ENCODE measurements at regions not wholly inside any gene's neighbourhood (a gene's known extent, or its start where the extent isn't known, plus 50 kb on each side); places are given as distances from the start of the nearest gene placed in this dataset.

DNA sequence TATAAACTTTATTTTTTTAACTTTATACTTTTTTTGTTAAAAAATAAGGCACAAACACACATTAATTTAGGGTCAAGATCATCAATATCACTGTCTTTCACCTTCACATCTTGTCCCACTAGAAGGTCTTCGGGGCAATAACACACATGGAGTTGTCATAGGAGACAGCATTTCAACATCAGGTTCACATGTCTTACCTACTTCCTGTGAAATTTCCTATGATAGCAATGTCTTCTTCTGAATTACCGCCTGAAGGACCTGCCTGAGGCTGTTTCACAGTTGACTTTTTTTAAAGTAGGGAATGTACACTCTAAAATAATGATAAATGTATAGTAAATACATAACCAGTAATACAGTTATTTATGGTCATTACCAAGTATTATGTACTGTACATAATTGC, 559.4 kb downstream of the PLPP3 start:
- no peak overlapping the region for H3K4me3 Mint-ChIP-seq
- H3K27me3 Mint-ChIP-seq = no peaks in the 10 kb centered on the region
- H3K4me1 Mint-ChIP-seq = no peaks in the 10 kb centered on the region
- no peak overlapping the region for H3K27ac Mint-ChIP-seq
- CTCF ChIA-PET = interaction anchor here (0.6 kb wide), 1 partner anchor 10 kb away, joined by 3 read pairs; no protein-coding TSS in a partner anchor
- no peak for DNase-seq
- H3K36me3 Mint-ChIP-seq = no peaks in the 10 kb centered on the region
- H3K9me3 Mint-ChIP-seq = peaks cover 9% of the 10 kb centered on the region

DNA sequence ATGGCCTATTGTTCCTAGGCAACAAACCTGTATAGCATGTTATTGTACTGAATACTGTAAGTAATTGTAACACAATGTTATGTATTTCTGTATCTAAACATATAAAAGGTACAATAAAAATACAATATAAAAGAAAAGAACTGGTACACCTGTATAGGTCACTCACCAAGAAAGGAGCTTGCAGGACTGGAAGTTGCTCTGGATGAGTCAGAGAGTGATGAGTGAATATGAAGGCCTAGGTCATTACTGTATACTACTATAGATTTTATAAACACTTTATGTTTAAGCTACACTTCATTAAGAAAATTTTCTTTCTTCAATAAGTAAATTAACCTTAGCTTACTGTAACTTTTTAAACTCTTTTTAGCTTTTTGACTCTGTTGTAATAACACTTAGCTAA, 559.9 kb downstream of the PLPP3 start:
- CTCF ChIA-PET = interaction anchor here (0.6 kb wide), 1 partner anchor 11 kb away, joined by 3 read pairs; no protein-coding TSS in a partner anchor
- Mint-ChIP-seq H3K27ac (no peak overlapping the region), H3K27me3 (no peaks in the 10 kb centered on the region), H3K36me3 (no peaks in the 10 kb centered on the region), H3K4me3 (no peak overlapping the region), H3K9me3 (peaks cover 9% of the 10 kb centered on the region), H3K4me1 (no peaks in the 10 kb centered on the region)
- DNase-seq = no peak

DNA sequence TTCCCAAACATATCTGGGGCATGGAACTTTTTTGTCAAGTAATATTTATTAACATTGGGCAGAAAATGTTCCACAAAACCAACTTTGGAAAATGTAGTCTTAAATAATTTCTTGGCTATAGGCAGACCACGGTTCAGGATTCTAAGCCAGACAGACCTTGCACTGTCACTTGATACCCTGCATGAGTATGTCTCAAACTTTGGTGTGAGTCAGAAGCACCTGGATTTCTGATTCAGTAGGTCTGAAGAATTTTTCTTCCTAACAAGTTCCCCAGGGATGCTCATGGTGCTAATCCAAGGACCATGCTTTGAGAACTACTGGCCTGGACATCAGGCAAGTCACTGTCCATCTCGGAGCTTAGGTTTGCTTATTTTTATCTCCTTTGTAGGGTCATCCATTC, 562.0 kb downstream of the PLPP3 start:
- no peaks in the 10 kb centered on the region for H3K27me3 Mint-ChIP-seq
- DNase-seq = no peak
- no peaks in the 10 kb centered on the region for H3K9me3 Mint-ChIP-seq
- no peak overlapping the region for H3K27ac Mint-ChIP-seq
- H3K4me3 Mint-ChIP-seq = no peak overlapping the region
- no peaks in the 10 kb centered on the region for H3K36me3 Mint-ChIP-seq
- CTCF ChIA-PET = no interaction called here
- H3K4me1 Mint-ChIP-seq = no peaks in the 10 kb centered on the region

DNA sequence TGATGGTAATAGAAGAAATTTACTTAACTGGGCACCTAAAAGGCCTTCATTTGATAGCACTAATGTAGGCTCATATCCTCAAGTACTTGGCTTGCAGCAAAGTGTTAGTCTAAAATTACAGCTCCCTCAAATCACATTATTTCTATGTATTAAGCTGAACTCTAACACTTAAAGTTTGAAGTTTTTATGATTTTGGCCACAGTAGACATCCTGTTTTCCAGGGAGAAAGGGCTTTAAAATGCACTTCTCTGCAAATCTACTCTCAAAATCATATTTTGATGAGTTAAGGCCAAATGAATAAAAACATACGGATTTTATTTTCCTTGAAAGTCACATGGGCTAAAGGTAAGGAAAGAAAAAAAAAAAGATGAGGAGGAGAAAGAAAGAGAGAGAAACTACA, 575.5 kb downstream of the PLPP3 start:
- CTCF ChIA-PET = no interaction called here

DNA sequence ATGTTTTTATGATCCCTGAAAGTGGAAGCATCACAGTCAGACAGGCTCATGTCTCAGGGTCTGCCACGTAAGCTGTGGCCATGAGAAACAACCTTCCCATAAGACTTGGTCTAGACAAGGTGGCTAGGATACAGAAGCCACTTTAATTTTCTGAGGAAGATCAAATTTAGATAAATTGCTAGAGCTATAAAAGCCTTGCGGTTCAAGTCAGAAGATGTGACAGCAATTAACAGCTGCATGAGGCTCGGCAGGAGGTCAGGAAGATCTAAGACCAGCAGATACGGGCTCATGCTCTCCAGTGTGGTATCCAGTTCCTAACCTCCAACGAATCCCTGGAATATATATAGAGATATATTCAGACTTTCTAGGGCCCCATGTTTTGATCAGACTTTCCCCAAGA, 577.1 kb downstream of the PLPP3 start:
- peaks cover 3% of the 10 kb centered on the region for H3K9me3 Mint-ChIP-seq
- no peaks in the 10 kb centered on the region for H3K36me3 Mint-ChIP-seq
- CTCF ChIA-PET = no interaction called here
- no peak overlapping the region for H3K4me3 Mint-ChIP-seq
- no peak for DNase-seq
- H3K4me1 Mint-ChIP-seq = no peaks in the 10 kb centered on the region
- no peaks in the 10 kb centered on the region for H3K27me3 Mint-ChIP-seq
- H3K27ac Mint-ChIP-seq = no peak overlapping the region

More for the DNA sequence above, 575.5 kb downstream of the PLPP3 start:
- H3K9me3 Mint-ChIP-seq = peaks cover 3% of the 10 kb centered on the region
- no peak for DNase-seq
- no peak overlapping the region for H3K27ac Mint-ChIP-seq
- H3K27me3 Mint-ChIP-seq = no peaks in the 10 kb centered on the region
- H3K4me1 Mint-ChIP-seq = no peaks in the 10 kb centered on the region
- no peak overlapping the region for H3K4me3 Mint-ChIP-seq
- H3K36me3 Mint-ChIP-seq = no peaks in the 10 kb centered on the region

DNA sequence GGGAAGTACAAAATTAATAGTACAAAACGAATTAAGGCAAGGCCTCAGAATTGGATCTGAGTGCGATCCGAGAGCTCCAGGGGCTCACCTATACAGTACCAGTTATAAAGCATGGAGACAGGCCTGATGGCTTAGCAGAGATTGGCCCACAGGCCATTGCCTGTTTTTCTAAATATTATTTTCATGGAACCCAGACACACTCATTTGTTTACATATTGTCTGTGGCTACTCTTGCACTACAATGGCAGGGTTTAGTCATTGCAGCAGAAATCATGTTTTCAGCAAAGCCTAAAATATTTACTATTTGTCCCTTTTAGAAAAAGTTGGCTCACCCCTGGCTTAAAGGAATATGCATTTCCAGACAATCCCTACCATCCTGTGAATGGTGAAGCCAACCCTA, 578.9 kb downstream of the PLPP3 start:
- Mint-ChIP-seq H3K27ac (no peak overlapping the region), H3K4me3 (no peak overlapping the region), H3K36me3 (no peaks in the 10 kb centered on the region), H3K27me3 (no peaks in the 10 kb centered on the region), H3K4me1 (no peaks in the 10 kb centered on the region), H3K9me3 (peaks cover 5% of the 10 kb centered on the region)
- CTCF ChIA-PET = no interaction called here
- DNase-seq = no peak

DNA sequence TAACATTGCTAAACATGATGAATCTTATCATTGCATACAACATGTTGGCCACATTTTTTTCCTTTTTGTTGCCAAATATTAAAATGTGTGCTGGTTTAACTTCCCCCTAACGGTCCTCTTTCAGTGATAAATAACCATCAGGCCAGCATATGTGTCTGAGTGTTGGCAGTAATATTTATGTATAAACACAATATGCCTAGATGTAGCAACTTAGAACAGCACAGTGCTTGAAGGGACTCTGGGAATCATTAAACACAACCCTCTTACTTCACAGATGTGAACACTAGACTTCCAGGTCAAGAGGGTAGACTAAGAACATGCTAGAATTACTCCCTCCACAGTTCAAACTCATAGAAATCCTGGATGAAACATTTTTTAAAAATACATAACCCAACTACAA, 581.8 kb downstream of the PLPP3 start:
- Mint-ChIP-seq H3K4me3 (no peak overlapping the region), H3K27ac (no peak overlapping the region), H3K36me3 (no peaks in the 10 kb centered on the region), H3K9me3 (peaks cover 6% of the 10 kb centered on the region), H3K27me3 (no peaks in the 10 kb centered on the region), H3K4me1 (no peaks in the 10 kb centered on the region)
- no peak for DNase-seq
- CTCF ChIA-PET = no interaction called here

DNA sequence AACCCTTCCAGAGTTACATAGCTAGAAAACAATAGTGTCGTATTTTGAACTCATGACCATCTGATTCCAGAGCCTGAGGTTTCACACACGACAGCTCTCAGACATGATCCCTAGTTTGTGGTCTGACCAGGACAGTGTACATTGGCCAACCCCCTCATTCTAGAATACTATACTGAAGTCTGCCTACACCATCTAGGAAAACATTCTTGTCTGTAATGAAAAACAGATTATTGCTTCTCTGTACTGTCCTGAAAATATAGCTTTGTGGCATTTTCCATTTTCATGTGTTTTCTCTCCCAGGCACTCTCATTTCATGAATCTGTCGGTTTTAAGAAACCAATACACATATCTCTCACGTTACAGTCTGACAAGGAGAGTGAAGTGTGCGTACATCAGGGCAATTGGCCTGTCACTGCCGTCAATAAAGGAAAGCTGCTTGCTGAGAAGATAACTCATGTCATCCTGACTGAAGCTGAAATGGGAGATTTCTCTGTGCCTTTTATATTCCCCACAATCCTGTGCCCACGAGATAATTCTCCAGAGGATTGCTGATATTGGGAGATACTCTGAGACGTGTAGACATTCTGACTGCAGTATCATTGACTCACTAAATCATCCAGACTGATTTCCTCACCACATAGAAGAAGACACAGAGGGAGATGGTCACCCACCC, 585.6 kb downstream of the PLPP3 start:
- Mint-ChIP-seq H3K36me3 (no peaks in the 10 kb centered on the region), H3K27ac (no peak overlapping the region), H3K4me3 (no peak overlapping the region), H3K9me3 (peaks cover 6% of the 10 kb centered on the region), H3K4me1 (no peaks in the 10 kb centered on the region), H3K27me3 (no peaks in the 10 kb centered on the region)
- CTCF ChIA-PET = no interaction called here
- no peak for DNase-seq

DNA sequence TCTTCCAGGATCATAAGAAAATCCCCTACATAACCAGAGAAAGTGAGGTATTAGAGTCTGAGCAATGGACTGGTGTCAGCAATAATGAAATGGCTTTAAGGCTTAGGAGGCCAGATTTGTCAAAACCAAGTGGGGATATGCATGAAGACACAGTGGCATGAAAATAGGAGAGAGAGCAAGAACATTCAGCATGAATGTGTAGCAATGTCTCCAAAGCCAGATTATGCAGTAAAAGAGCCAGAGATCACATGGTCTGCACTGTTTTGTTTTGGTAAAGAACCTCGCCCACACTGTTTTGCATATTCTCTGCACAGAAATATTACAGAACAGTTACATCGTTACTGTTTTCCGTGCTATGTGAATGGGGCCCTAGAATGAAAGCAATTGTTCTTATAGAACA, 589.4 kb downstream of the PLPP3 start:
- H3K4me3 Mint-ChIP-seq = no peak overlapping the region
- H3K27me3 Mint-ChIP-seq = no peaks in the 10 kb centered on the region
- H3K36me3 Mint-ChIP-seq = no peaks in the 10 kb centered on the region
- H3K9me3 Mint-ChIP-seq = peaks cover 2% of the 10 kb centered on the region
- CTCF ChIA-PET = no interaction called here
- no peak overlapping the region for H3K27ac Mint-ChIP-seq
- DNase-seq = no peak
- H3K4me1 Mint-ChIP-seq = no peaks in the 10 kb centered on the region

DNA sequence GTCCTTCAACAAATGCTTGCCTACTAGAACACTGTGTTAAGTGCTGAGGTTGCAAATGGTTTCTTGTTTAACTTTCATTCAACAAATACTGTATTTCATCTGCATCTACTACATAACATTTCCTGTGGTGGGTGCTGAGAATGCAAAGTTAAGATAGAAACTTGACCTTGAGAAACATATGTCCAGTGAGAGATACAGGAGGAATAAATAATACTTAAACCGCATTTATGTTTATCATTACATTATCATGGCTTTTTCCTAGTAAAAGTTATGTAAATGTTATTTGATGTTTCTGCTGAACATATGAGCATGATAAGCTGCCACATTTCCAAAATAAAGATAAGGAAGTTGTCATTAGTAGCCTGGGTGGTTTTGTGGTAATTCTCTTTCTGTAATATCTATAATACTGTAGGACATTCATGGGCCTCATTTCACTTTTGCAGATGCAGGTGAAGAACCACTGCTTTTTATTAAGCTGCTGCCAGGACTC, 590.4 kb downstream of the PLPP3 start:
- H3K9me3 Mint-ChIP-seq = no peaks in the 10 kb centered on the region

DNA sequence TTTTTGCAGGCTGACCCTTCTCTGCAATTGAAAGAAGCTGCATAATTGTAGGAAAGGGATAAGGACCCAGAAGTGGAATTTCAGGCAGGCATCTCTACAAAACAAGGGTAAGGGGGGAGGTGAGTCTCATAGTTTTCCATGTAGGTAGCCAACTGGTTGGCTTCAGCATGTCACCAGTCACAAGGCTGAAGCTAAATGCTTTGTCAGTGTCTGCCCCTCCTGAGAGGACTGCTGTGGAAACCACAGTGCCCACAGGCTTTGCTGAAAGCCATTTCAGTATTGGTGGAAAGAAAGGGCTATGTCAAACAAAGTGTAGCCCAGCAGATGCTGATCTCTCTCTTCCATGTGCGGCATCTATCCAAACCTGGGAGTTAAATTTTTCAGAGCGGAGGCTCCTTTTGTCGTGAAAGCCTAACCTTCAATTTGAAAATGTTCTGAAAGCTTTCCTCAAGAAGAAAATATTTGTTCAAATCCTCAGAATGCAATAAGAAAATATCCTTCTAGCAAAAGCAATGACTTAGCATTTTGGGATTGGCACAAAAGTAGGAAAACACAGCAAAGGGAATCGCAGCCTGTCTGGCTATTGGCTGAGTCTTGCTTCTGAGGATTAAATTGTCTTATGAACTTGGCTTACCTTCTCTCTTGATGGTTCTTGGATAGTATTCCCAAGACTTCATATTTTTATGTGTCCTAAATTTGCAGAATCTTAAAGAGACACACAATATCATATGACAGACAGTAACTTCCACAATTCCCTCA, 591.7 kb downstream of the PLPP3 start:
- DNase-seq = no peak
- no peak overlapping the region for H3K4me3 Mint-ChIP-seq
- H3K27me3 Mint-ChIP-seq = no peaks in the 10 kb centered on the region
- H3K27ac Mint-ChIP-seq = no peak overlapping the region
- H3K4me1 Mint-ChIP-seq = no peaks in the 10 kb centered on the region
- H3K36me3 Mint-ChIP-seq = no peaks in the 10 kb centered on the region
- no peaks in the 10 kb centered on the region for H3K9me3 Mint-ChIP-seq
- CTCF ChIA-PET = no interaction called here

More for the DNA sequence above, 590.4 kb downstream of the PLPP3 start:
- Mint-ChIP-seq H3K27me3 (no peaks in the 10 kb centered on the region), H3K27ac (no peak overlapping the region), H3K4me1 (no peaks in the 10 kb centered on the region), H3K4me3 (no peak overlapping the region), H3K36me3 (no peaks in the 10 kb centered on the region)
- CTCF ChIA-PET = no interaction called here
- no peak for DNase-seq

DNA sequence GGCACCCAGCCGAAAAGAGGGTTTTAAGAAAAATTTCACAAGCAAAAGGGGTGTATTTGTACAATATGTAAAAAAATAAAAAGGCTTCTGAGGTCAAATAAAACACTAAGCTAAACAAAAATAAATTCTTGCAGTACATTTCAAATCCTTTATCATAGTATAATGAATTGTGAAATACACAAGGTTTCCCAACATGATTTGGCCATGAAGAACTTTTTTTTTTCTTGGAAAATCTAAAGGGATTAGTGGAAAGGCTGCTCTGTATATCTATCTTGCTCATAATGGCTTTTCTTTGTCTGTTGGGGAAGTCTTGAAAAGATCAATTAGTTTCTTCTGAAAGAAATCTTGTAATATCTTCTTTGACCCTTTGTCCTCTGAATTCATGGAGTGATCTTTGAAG, 593.4 kb downstream of the PLPP3 start:
- DNase-seq = no peak
- Mint-ChIP-seq H3K4me1 (no peaks in the 10 kb centered on the region), H3K4me3 (no peak overlapping the region), H3K36me3 (no peaks in the 10 kb centered on the region), H3K9me3 (no peaks in the 10 kb centered on the region), H3K27me3 (no peaks in the 10 kb centered on the region), H3K27ac (no peak overlapping the region)
- CTCF ChIA-PET = no interaction called here

DNA sequence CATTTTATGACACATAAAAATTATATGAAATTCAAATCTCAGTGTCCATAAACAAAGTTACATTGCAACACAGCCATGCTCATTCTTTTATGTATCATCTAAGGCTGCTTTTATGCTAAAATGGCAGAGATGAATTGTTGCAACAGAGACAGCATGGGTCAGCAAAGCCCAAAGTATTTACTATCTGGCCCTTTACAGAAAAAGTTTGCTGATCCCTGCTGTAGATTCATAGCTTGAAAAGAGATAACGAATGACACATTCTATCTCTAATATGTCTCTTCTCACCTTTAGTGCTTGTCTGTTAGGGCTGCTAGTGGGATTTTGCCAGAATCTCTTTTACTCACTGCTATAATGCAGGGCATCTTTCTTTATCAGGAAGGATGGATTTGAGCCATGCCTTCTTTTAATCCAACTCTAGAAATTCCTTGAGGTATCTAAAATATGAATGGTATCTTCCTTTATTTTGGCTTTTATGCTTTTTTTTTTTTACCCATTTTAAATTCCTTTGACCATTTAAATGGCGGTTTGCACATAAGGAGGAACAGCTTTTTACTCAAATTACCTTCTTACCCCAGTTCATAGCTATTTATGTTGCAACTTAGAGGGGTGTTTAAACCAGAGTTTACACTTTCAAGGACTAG, 598.2 kb downstream of the PLPP3 start:
- Mint-ChIP-seq H3K36me3 (no peaks in the 10 kb centered on the region), H3K27ac (no peak overlapping the region), H3K9me3 (no peaks in the 10 kb centered on the region), H3K4me3 (no peak overlapping the region), H3K4me1 (no peaks in the 10 kb centered on the region), H3K27me3 (no peaks in the 10 kb centered on the region)
- DNase-seq = no peak
- CTCF ChIA-PET = no interaction called here

DNA sequence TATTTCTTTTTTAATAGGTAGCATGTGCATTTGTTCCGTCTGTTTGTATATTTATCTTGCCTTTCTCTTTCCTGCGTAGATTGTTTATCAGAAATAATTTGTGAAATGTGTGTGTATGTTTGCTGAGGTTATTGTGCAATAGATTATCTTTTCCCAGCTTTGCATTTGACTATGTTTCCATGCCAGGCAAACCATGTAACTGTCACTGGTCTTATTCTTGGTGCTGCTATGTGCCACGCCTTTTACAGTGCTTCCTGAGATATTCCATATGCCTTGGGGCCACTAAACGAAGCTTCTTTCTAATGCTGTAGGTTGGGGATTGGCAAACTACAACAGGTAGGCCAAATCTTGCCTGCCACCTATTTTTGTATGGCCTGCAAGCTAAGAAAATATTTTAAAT, 598.8 kb downstream of the PLPP3 start:
- H3K4me1 Mint-ChIP-seq = no peaks in the 10 kb centered on the region
- H3K36me3 Mint-ChIP-seq = no peaks in the 10 kb centered on the region
- no peak for DNase-seq
- H3K27ac Mint-ChIP-seq = no peak overlapping the region
- no peaks in the 10 kb centered on the region for H3K9me3 Mint-ChIP-seq
- H3K27me3 Mint-ChIP-seq = no peaks in the 10 kb centered on the region
- CTCF ChIA-PET = no interaction called here
- no peak overlapping the region for H3K4me3 Mint-ChIP-seq
